Stimulated activated CD4-positive, alpha-beta T cell treated with anti-CD3 and anti-CD28 coated beads, Interleukin-1b, Interleukin-23, amount 100 ng/mL, for 24 hours (primary cell): ENCODE measurements at regions not wholly inside any gene's neighbourhood (a gene's known extent, or its start where the extent isn't known, plus 50 kb on each side); places are given as distances from the start of the nearest gene placed in this dataset.

Experiments
- DNase-seq, 4 experiments: peaks; one replicate each; pipeline ENCODE4 v3.0.0-alpha.2; 2020; ENCODE audit warnings: low read depth in 4 of 4, low spot score in 1 of 4

GRCh38 chr9:106727969-106728368 is 135.0 kb upstream of the ZNF462 start:
- DNase-seq: no peak

- no peak for DNase-seq
Measured at GRCh38 chr9:106728860-106729259, 134.1 kb upstream of the ZNF462 start.

GRCh38 chr9:106731910-106732309 is 131.1 kb upstream of the ZNF462 start:
- no peak for DNase-seq

- DNase-seq: no peak
Measured at GRCh38 chr9:106733828-106734380, 129.1 kb upstream of the ZNF462 start.

GRCh38 chr9:106737516-106737915 is 125.5 kb upstream of the ZNF462 start:
- no peak for DNase-seq

GRCh38 chr9:106738109-106738508 is 124.9 kb upstream of the ZNF462 start:
- no peak for DNase-seq

GRCh38 chr9:106745457-106745856 is 117.5 kb upstream of the ZNF462 start:
- no peak for DNase-seq

- DNase-seq: no peak
Measured at GRCh38 chr9:106745876-106746275, 117.1 kb upstream of the ZNF462 start.

- no peak for DNase-seq
Measured at GRCh38 chr9:106751681-106752080, 111.3 kb upstream of the ZNF462 start.

- no peak for DNase-seq
Measured at GRCh38 chr9:106752581-106752980, 110.4 kb upstream of the ZNF462 start.

GRCh38 chr9:106753155-106753671 is 109.8 kb upstream of the ZNF462 start:
- DNase-seq: no peak

GRCh38 chr9:106755736-106756135 is 107.2 kb upstream of the ZNF462 start:
- DNase-seq: no peak

- DNase-seq: no peak
Measured at GRCh38 chr9:106757514-106757913, 105.5 kb upstream of the ZNF462 start.

GRCh38 chr9:106758911-106759310 is 104.1 kb upstream of the ZNF462 start:
- DNase-seq: no peak

- DNase-seq: no peak
Measured at GRCh38 chr9:106761493-106761892, 101.5 kb upstream of the ZNF462 start.

GRCh38 chr9:106766616-106767015 is 96.3 kb upstream of the ZNF462 start:
- DNase-seq: no peak

- DNase-seq: no peak
Measured at GRCh38 chr9:106769331-106769730, 93.6 kb upstream of the ZNF462 start.

- no peak for DNase-seq
Measured at GRCh38 chr9:106771608-106772007, 91.4 kb upstream of the ZNF462 start.

- no peak for DNase-seq
Measured at GRCh38 chr9:106772523-106773290, 90.3 kb upstream of the ZNF462 start.

GRCh38 chr9:106773750-106774149 is 89.2 kb upstream of the ZNF462 start:
- DNase-seq: no peak

- no peak for DNase-seq
Measured at GRCh38 chr9:106775960-106776359, 87.0 kb upstream of the ZNF462 start.

- no peak for DNase-seq
Measured at GRCh38 chr9:106779796-106780195, 83.2 kb upstream of the ZNF462 start.

- no peak for DNase-seq
Measured at GRCh38 chr9:106783121-106783520, 79.8 kb upstream of the ZNF462 start.
